Neural cell (in vitro differentiated cells): ENCODE measurements at regions not wholly inside any gene's neighbourhood (a gene's known extent, or its start where the extent isn't known, plus 50 kb on each side); places are given as distances from the start of the nearest gene placed in this dataset.

Experiments
- H2AFZ ChIP-seq: fragments of 200-600, 300-800 bp; sonication (generic), shearing (Covaris generic); 2 replicates; pipeline ENCODE4 v1.6.0; 2014; ENCODE audit warnings: low read depth, mild to moderate bottlenecking, antibody characterized with exemption, low read length, moderate library complexity
- H3F3A ChIP-seq: fragments of 200-600 bp; shearing (Covaris generic); 2 replicates; pipeline ENCODE4 v1.6.1; 2016; ENCODE audit warnings: mild to moderate bottlenecking, moderate library complexity, mixed read lengths, antibody characterized with exemption, low read length; ENCODE audit not compliant: insufficient read depth, poor library complexity, severe bottlenecking
- H3K27ac ChIP-seq: fragments of 200-600, 300-800 bp; sonication (generic), shearing (Covaris generic); 2 replicates; pipeline ENCODE4 v1.5.1; 2014; ENCODE audit warnings: mild to moderate bottlenecking, low read length, moderate library complexity
- H3K27me3 ChIP-seq: fragments of 300-800, 200-600 bp; sonication (generic), shearing (Covaris generic); 2 replicates; pipeline ENCODE4 v1.6.0; 2014; ENCODE audit warnings: mild to moderate bottlenecking, low read depth, low read length, moderate library complexity; ENCODE audit not compliant: insufficient read depth
- H3K36me3 ChIP-seq: fragments of 300-800, 200-600 bp; sonication (generic), shearing (Covaris generic); 2 replicates; pipeline ENCODE4 v1.5.1; 2014; ENCODE audit warnings: mild to moderate bottlenecking, antibody characterized with exemption, low read length, moderate library complexity; ENCODE audit not compliant: insufficient read depth
- H3K4me2 ChIP-seq: fragments of 300-800, 200-600 bp; sonication (generic), shearing (Covaris generic); 2 replicates; pipeline ENCODE4 v1.6.0; 2014; ENCODE audit warnings: mild to moderate bottlenecking, low read length
- H3K4me3 ChIP-seq: fragments of 300-800, 200-600 bp; sonication (generic), shearing (Covaris generic); 2 replicates; pipeline ENCODE4 v1.5.1; 2014; ENCODE audit warnings: mild to moderate bottlenecking, low read length, moderate library complexity
- H3K79me2 ChIP-seq: fragments of 200-600 bp; shearing (Covaris generic); replicated peaks from 2 replicates; pipeline ENCODE4 v1.6.0; 2014; ENCODE audit warnings: mild to moderate bottlenecking, low read length, moderate library complexity; ENCODE audit not compliant: insufficient read depth
- H3K9ac ChIP-seq: fragments of 300-800, 200-600 bp; sonication (generic), shearing (Covaris generic); 2 replicates; pipeline ENCODE4 v1.6.1; 2016; ENCODE audit warnings: mild to moderate bottlenecking, low read length, mixed read lengths
- H3K9me2 ChIP-seq: fragments of 200-600 bp; shearing (Covaris generic); 2 replicates; pipeline ENCODE4 v1.6.1; 2016; ENCODE audit warnings: mild to moderate bottlenecking, low read length, mixed read lengths; ENCODE audit not compliant: insufficient read depth
- H3K9me3 ChIP-seq: fragments of 200-600, 300-800 bp; sonication (generic), shearing (Covaris generic); 2 replicates; pipeline ENCODE4 v1.6.1; 2016; ENCODE audit warnings: mild to moderate bottlenecking, mixed run types, low read length, moderate library complexity, mixed read lengths
- H4K20me1 ChIP-seq: fragments of 200-600 bp; shearing (Covaris generic); 2 replicates; pipeline ENCODE4 v1.6.1; 2016; ENCODE audit warnings: mild to moderate bottlenecking, mixed run types; ENCODE audit not compliant: insufficient read depth
- CTCF ChIP-seq: fragments of 450-650 bp; IDR thresholded peaks from 2 replicates; pipeline ENCODE4 v1.5.1; 2014; ENCODE audit warnings: antibody characterized with exemption, mild to moderate bottlenecking, moderate library complexity; ENCODE audit not compliant: poor library complexity, severe bottlenecking
- EP300 ChIP-seq: fragments of 450-650 bp; conservative IDR thresholded peaks from 2 replicates; pipeline ENCODE4 v1.6.1; 2014; ENCODE audit warnings: antibody characterized with exemption, mild to moderate bottlenecking, moderate library complexity; ENCODE audit not compliant: poor library complexity, severe bottlenecking
- EZH2 ChIP-seq: fragments of 200-600, 300-800 bp; shearing (Covaris generic), sonication (generic); IDR thresholded peaks from 2 replicates; pipeline ENCODE4 v1.6.1; 2014; ENCODE audit warnings: antibody characterized with exemption, low read length, borderline replicate concordance, mild to moderate bottlenecking; ENCODE audit not compliant: insufficient read depth, poor library complexity, severe bottlenecking
- MXI1 ChIP-seq: fragments of 450-650 bp; conservative IDR thresholded peaks from 2 replicates; pipeline ENCODE4 v1.6.1; 2014; ENCODE audit warnings: antibody characterized with exemption, mild to moderate bottlenecking; ENCODE audit not compliant: poor library complexity, severe bottlenecking
- POLR2AphosphoS5 ChIP-seq: IDR thresholded peaks from 2 replicates; pipeline ENCODE4 v1.6.1; 2012
- RAD21 ChIP-seq: fragments of 450-650 bp; conservative IDR thresholded peaks from 2 replicates; pipeline ENCODE4 v1.6.1; 2014; ENCODE audit warnings: antibody characterized with exemption, mild to moderate bottlenecking, moderate library complexity
- REST ChIP-seq: IDR thresholded peaks from 2 replicates; pipeline ENCODE4 v1.6.1; 2012; ENCODE audit warnings: borderline replicate concordance
- SMC3 ChIP-seq: fragments of 450-650 bp; conservative IDR thresholded peaks from 2 replicates; pipeline ENCODE4 v1.6.1; 2014; ENCODE audit warnings: antibody characterized with exemption, mild to moderate bottlenecking, moderate library complexity; ENCODE audit not compliant: poor library complexity
- TAF1 ChIP-seq: IDR thresholded peaks from 2 replicates; pipeline ENCODE4 v1.6.1; 2012; ENCODE audit warnings: low read depth

- Histone ChIP-seq H3K9ac (no peak overlapping the region), H4K20me1 (no peaks in the 10 kb centered on the region), H3K36me3 (no peaks in the 10 kb centered on the region), H3F3A (no peaks in the 10 kb centered on the region), H3K4me2 (no peak overlapping the region), H3K27me3 (no peaks in the 10 kb centered on the region), H3K9me2 (no peaks in the 10 kb centered on the region), H3K4me3 (no peak overlapping the region), H3K79me2 (no peaks in the 10 kb centered on the region), H3K27ac (no peak overlapping the region), H2AFZ (no peak overlapping the region), H3K9me3 (no peaks in the 10 kb centered on the region)
- TF ChIP-seq SMC3, result no peak
- no peak for TF ChIP-seq EZH2
- TF ChIP-seq EP300, result no peak
Measured at GRCh38 chr4:14337892-14338584, 664.2 kb upstream of the CPEB2 start.

GRCh38 chr4:14338585-14339265 lies 663.6 kb upstream of the CPEB2 start:
- no peak overlapping the region for H3K4me2 ChIP-seq
- no peaks in the 10 kb centered on the region for H4K20me1 ChIP-seq
- no peaks in the 10 kb centered on the region for H3K9me2 ChIP-seq
- no peak for TF ChIP-seq EZH2
- no peaks in the 10 kb centered on the region for H3K36me3 ChIP-seq
- no peaks in the 10 kb centered on the region for H3K9me3 ChIP-seq
- H2AFZ ChIP-seq, result no peak overlapping the region
- peaks cover 3% of the 10 kb centered on the region for H3F3A ChIP-seq
- no peak overlapping the region for H3K4me3 ChIP-seq
- H3K27me3 ChIP-seq, result no peaks in the 10 kb centered on the region
- H3K27ac ChIP-seq, result no peak overlapping the region
- H3K79me2 ChIP-seq, result no peaks in the 10 kb centered on the region
- no peak overlapping the region for H3K9ac ChIP-seq

- H3F3A ChIP-seq, result peaks cover 3% of the 10 kb centered on the region
- H3K27me3 ChIP-seq, result no peaks in the 10 kb centered on the region
- no peak overlapping the region for H2AFZ ChIP-seq
- no peaks in the 10 kb centered on the region for H3K9me3 ChIP-seq
- no peaks in the 10 kb centered on the region for H3K9me2 ChIP-seq
- no peak overlapping the region for H3K4me3 ChIP-seq
- no peak overlapping the region for H3K4me2 ChIP-seq
- H3K36me3 ChIP-seq, result no peaks in the 10 kb centered on the region
- no peak overlapping the region for H3K27ac ChIP-seq
- H3K9ac ChIP-seq, result no peak overlapping the region
- no peaks in the 10 kb centered on the region for H3K79me2 ChIP-seq
- TF ChIP-seq EZH2, result no peak
- TF ChIP-seq CTCF, result no peak
- TF ChIP-seq TAF1, result no peak
- no peak for TF ChIP-seq SMC3
- no peak for TF ChIP-seq POLR2AphosphoS5
- no peak for TF ChIP-seq RAD21
- no peak for TF ChIP-seq REST
- no peak for TF ChIP-seq EP300
- TF ChIP-seq MXI1, result no peak
- H4K20me1 ChIP-seq, result no peaks in the 10 kb centered on the region
Measured at GRCh38 chr4:14339715-14340114, 662.6 kb upstream of the CPEB2 start.
